Upper lobe of left lung (tissue), 4 donors: ENCODE measurements at regions not wholly inside any gene's neighbourhood (a gene's known extent, or its start where the extent isn't known, plus 50 kb on each side); places are given as distances from the start of the nearest gene placed in this dataset.

Experiments used
- CTCF ChIP-seq, 6 experiments: fragments of 450-650 bp in 4 of 6; fragments of 200-600 bp in 2 of 6; sonication (generic) in 2 of 6; IDR thresholded peaks; one replicate each; pipeline ENCODE4 v1.5.1; 2016 to 2019; ENCODE audit warnings: antibody characterized with exemption in 6 of 6
- POLR2A ChIP-seq, 4 donors: fragments of 450-650 bp; IDR thresholded peaks; one replicate each; pipeline ENCODE4 v1.5.1; 2016 to 2017; ENCODE audit warnings: antibody characterized with exemption in 4 of 4, mild to moderate bottlenecking in 2 of 4

GRCh38 chr16:80171746-80172145, 369.0 kb upstream of the DYNLRB2 start:
- no peak for TF ChIP-seq CTCF (IDR thresholded peaks at IDR 0.05)
- TF ChIP-seq POLR2A (IDR thresholded peaks at IDR 0.05) = no peak
